Activated B cell treated with CpG ODN at 0.5 μM for 24 hours (primary cell): ENCODE measurements at regions not wholly inside any gene's neighbourhood (a gene's known extent, or its start where the extent isn't known, plus 50 kb on each side); places are given as distances from the start of the nearest gene placed in this dataset.

Experiments
- ATAC-seq: fragments of 200-7000 bp; cut with Tn5 transposase; one replicate; pipeline ENCODE4 v1.10.0; 2021; ENCODE audit warnings: low read depth, mild to moderate bottlenecking, moderate library complexity
- CTCF ChIA-PET: fragments of 350-600 bp; sonication (Branson Sonifier 250); formaldehyde crosslinking; loops from one replicate; lab custom pipeline; 2021; ENCODE audit warnings: antibody characterized with exemption; lab: Charles Lee
- POLR2A ChIA-PET: fragments of 350-600 bp; sonication (Branson Sonifier 250); formaldehyde crosslinking; loops from one replicate; lab custom pipeline; 2021; ENCODE audit warnings: antibody characterized with exemption; lab: Charles Lee
- DNase-seq: peaks from one replicate; pipeline ENCODE4 v3.0.0; 2022
- H3K27ac Mint-ChIP-seq: one replicate; pipeline ENCODE4 v1.8.0; 2020; ENCODE audit warnings: mixed read lengths
- H3K27me3 Mint-ChIP-seq: one replicate; pipeline ENCODE4 v1.8.0; 2021; ENCODE audit warnings: mixed read lengths
- H3K36me3 Mint-ChIP-seq: one replicate; pipeline ENCODE4 v1.8.0; 2021; ENCODE audit warnings: low read depth, mixed read lengths
- H3K4me1 Mint-ChIP-seq: one replicate; pipeline ENCODE4 v1.8.0; 2021; ENCODE audit warnings: mixed read lengths
- H3K4me3 Mint-ChIP-seq: one replicate; pipeline ENCODE4 v1.8.0; 2020; ENCODE audit warnings: mild to moderate bottlenecking, mixed read lengths
- H3K9me3 Mint-ChIP-seq: one replicate; pipeline ENCODE4 v1.8.0; 2020; ENCODE audit warnings: mixed read lengths
- intact Hi-C: fragments of 100-400 bp; cut with micrococcal nuclease; formaldehyde crosslinking; loops from one replicate; pipeline ENCODE4 v1.15.1; 2024
- TF ChIP-seq, protein P1 (sequence below): fragments of 200-600 bp; IDR thresholded peaks from one replicate; pipeline ENCODE4 v1.8.0; 2022; ENCODE audit warnings: antibody characterized with exemption, mild to moderate bottlenecking

GRCh38 chr20:40933758-40934157 is 94.9 kb upstream of the TOP1 start:
- ChIA-PET POLR2A (no interaction called here), CTCF (interaction anchor here (0.7 kb wide), 1 partner anchor 30 kb away, joined by 3 read pairs; no protein-coding TSS in a partner anchor)
- no peaks in the 10 kb centered on the region for H3K36me3 Mint-ChIP-seq

DNA sequence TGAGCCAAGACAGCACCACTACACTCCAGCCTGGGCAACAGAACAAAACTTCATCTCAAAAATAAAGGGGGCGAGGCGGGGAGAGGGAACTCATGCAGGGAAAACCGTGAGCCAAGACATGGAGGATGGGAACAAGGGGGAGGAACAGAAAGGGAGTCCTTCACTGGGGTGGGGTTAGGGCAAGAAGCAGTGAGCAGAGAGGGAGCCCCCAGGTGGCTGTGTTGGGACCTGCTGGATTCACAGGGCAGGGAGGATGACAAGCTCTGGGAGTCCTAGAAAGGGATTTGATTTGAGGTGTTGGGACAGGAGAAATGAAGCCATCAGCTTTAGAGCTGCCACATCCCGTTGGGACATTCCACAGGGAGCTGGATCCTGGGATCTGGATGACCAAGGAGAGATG is 90.6 kb upstream of the TOP1 start:
- H3K27me3 Mint-ChIP-seq = no peaks in the 10 kb centered on the region
- ChIA-PET CTCF (no interaction called here), POLR2A (no interaction called here)
- no peak for DNase-seq
- H3K27ac Mint-ChIP-seq = no peak overlapping the region
- peaks cover 4% of the 10 kb centered on the region for H3K9me3 Mint-ChIP-seq
- H3K36me3 Mint-ChIP-seq = no peaks in the 10 kb centered on the region
- TF ChIP-seq, protein P1, sequence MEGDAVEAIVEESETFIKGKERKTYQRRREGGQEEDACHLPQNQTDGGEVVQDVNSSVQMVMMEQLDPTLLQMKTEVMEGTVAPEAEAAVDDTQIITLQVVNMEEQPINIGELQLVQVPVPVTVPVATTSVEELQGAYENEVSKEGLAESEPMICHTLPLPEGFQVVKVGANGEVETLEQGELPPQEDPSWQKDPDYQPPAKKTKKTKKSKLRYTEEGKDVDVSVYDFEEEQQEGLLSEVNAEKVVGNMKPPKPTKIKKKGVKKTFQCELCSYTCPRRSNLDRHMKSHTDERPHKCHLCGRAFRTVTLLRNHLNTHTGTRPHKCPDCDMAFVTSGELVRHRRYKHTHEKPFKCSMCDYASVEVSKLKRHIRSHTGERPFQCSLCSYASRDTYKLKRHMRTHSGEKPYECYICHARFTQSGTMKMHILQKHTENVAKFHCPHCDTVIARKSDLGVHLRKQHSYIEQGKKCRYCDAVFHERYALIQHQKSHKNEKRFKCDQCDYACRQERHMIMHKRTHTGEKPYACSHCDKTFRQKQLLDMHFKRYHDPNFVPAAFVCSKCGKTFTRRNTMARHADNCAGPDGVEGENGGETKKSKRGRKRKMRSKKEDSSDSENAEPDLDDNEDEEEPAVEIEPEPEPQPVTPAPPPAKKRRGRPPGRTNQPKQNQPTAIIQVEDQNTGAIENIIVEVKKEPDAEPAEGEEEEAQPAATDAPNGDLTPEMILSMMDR = no peak
- ATAC-seq = no peak
- H3K4me3 Mint-ChIP-seq = no peak overlapping the region
- H3K4me1 Mint-ChIP-seq = peaks cover 25% of the 10 kb centered on the region
- intact Hi-C loops = no loop called here

More at GRCh38 chr20:40933758-40934157, 94.9 kb upstream of the TOP1 start:
- DNase-seq (no peak), ATAC-seq (no peak)
- H3K27ac Mint-ChIP-seq = no peak overlapping the region
- H3K4me3 Mint-ChIP-seq = no peak overlapping the region
- no peaks in the 10 kb centered on the region for H3K27me3 Mint-ChIP-seq
- TF ChIP-seq, protein P1 = no peak
- H3K4me1 Mint-ChIP-seq = no peaks in the 10 kb centered on the region
- peaks cover 4% of the 10 kb centered on the region for H3K9me3 Mint-ChIP-seq
- intact Hi-C loops = no loop called here

DNA sequence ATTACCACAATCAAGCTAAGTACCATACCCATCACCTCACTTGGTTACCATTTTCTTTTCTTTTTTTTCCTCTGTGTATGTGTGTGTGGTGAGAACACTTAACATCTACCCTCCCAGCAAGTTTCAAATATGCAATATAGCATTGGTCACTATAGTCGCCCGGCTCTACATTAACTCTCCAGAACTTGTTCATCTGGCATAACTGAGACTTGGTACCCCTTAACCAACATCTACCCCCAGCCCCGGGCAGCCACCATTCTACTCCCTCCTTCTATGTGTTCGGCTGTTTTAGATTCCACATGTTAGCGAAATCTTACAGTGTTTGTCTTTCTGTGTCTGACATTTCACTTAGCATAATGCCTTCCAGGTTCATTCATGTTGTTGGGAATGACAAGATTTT is 89.0 kb upstream of the TOP1 start:
- Mint-ChIP-seq H3K27ac (no peak overlapping the region), H3K4me1 (peaks cover 27% of the 10 kb centered on the region), H3K9me3 (no peaks in the 10 kb centered on the region), H3K36me3 (no peaks in the 10 kb centered on the region), H3K4me3 (no peak overlapping the region), H3K27me3 (no peaks in the 10 kb centered on the region)
- intact Hi-C loops = no loop called here
- DNase-seq = no peak
- ChIA-PET CTCF (no interaction called here), POLR2A (no interaction called here)
- no peak for ATAC-seq
- TF ChIP-seq, protein P1 = no peak

DNA sequence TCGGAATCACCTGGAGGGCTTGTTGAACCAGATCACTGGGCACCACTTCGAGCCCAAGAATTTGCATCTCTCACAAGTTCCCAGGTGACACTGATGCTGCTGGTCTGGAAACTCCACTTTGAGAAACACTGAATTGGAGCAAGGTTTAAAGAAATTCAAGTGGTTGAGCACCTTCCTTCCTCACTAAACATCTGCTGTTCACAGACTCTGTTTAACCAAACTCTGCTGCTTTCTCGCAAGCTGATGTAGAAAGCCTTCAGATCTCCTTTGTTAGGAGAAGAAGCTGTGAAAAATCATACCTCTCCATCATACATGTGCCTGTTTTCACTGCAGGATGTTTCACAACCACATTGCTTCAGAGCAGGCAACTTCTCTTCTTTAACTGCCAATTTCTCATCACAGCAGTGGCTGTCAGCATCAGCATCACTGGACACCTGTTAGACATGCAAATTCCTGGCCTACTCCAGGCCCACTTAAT is 87.5 kb upstream of the TOP1 start:
- no peaks in the 10 kb centered on the region for H3K27me3 Mint-ChIP-seq
- TF ChIP-seq, protein P1 = no peak
- ChIA-PET POLR2A (no interaction called here), CTCF (no interaction called here)
- H3K9me3 Mint-ChIP-seq = no peaks in the 10 kb centered on the region
- peak; percentile 40 for ATAC-seq
- DNase-seq = no peak
- no peak overlapping the region for H3K4me3 Mint-ChIP-seq
- H3K4me1 Mint-ChIP-seq = peaks cover 27% of the 10 kb centered on the region
- intact Hi-C loops = no loop called here
- peak overlapping the region; percentile 71 for H3K27ac Mint-ChIP-seq
- no peaks in the 10 kb centered on the region for H3K36me3 Mint-ChIP-seq

DNA sequence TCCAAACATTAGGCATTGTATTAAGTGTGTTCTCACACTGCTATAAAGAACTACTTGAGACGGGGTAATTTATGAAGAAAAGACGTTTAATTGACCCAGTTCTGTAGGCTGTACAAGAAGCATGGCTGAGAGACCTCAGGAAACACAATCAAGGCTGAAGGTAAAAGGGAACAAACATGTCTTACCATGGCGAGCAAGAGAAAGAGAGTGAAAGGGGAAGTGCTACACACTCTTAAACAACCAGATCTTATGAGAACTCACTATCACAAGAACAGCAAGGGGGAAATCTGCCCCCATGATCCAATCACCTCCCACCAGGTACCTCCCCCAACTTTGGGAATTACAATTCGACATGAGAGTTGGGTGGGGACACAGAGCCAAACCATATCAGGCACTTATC is 86.6 kb upstream of the TOP1 start:
- H3K27me3 Mint-ChIP-seq = peaks cover 2% of the 10 kb centered on the region
- DNase-seq (no peak), ATAC-seq (peak; percentile 37)
- peak overlapping the region; percentile 71 for H3K27ac Mint-ChIP-seq
- ChIA-PET POLR2A (no interaction called here), CTCF (interaction anchor here (0.6 to 0.7 kb wide), 2 partner anchors 21 to 201 kb away, joined by 3 read pairs; no protein-coding TSS in a partner anchor)
- H3K4me3 Mint-ChIP-seq = peak overlapping the region; percentile 33
- peaks cover 27% of the 10 kb centered on the region for H3K4me1 Mint-ChIP-seq
- TF ChIP-seq, protein P1 = no peak
- intact Hi-C loops = no loop called here
- H3K36me3 Mint-ChIP-seq = no peaks in the 10 kb centered on the region
- no peaks in the 10 kb centered on the region for H3K9me3 Mint-ChIP-seq
